ENCODE measurements at regions not wholly inside any gene's neighbourhood (a gene's known extent, or its start where the extent isn't known, plus 50 kb on each side); places are given as distances from the start of the nearest gene placed in this dataset.

DNA sequence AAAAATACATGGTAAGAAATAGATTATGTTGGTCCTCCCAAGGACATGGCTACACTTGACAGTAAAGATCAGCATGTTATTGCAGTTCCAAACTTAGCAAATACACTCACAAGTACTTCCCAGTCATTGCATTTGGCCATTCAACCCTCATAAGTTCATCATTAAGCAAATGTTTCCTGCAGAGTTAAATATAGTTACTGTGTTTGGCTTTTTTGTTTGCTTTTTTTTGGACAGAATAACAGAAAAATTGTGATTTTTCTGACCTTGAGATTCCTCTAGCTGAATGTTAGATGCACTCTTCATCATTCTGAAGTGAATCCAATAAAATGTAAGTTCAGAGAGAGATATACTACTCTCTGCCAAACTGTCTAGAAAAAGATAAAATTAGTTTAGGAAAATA, 295.3 kb downstream of the GPD2 start:
- DNase-seq = no peak
- H3K9me3 ChIP-seq = no peaks in the 10 kb centered on the region
- no peaks in the 10 kb centered on the region for H3K27me3 ChIP-seq
- H3K36me3 ChIP-seq = no peaks in the 10 kb centered on the region
- TF ChIP-seq, protein P1, sequence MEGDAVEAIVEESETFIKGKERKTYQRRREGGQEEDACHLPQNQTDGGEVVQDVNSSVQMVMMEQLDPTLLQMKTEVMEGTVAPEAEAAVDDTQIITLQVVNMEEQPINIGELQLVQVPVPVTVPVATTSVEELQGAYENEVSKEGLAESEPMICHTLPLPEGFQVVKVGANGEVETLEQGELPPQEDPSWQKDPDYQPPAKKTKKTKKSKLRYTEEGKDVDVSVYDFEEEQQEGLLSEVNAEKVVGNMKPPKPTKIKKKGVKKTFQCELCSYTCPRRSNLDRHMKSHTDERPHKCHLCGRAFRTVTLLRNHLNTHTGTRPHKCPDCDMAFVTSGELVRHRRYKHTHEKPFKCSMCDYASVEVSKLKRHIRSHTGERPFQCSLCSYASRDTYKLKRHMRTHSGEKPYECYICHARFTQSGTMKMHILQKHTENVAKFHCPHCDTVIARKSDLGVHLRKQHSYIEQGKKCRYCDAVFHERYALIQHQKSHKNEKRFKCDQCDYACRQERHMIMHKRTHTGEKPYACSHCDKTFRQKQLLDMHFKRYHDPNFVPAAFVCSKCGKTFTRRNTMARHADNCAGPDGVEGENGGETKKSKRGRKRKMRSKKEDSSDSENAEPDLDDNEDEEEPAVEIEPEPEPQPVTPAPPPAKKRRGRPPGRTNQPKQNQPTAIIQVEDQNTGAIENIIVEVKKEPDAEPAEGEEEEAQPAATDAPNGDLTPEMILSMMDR (IDR thresholded peaks at IDR 0.05) = no peak
- TF ChIP-seq POLR2A (IDR thresholded peaks at IDR 0.05) = no peak
- no peak overlapping the region for H3K27ac ChIP-seq
- H3K4me3 ChIP-seq = no peak overlapping the region
- intact Hi-C loops (cut with DNase I; ENCODE audit: low total_unique reads) = no loop called here
- H3K4me1 ChIP-seq = no peaks in the 10 kb centered on the region

- Histone ChIP-seq H3K4me1 (no peaks in the 10 kb centered on the region), H3K4me3 (no peak overlapping the region), H3K27ac (no peak overlapping the region), H3K9me3 (no peaks in the 10 kb centered on the region), H3K27me3 (no peaks in the 10 kb centered on the region), H3K36me3 (no peaks in the 10 kb centered on the region)
- no peak for DNase-seq
- intact Hi-C loops (cut with DNase I; ENCODE audit: low total_unique reads) = no loop called here
- no peak for TF ChIP-seq POLR2A (IDR thresholded peaks at IDR 0.05)
Observed at GRCh38 chr2:156736950-156737349, 300.8 kb downstream of the GPD2 start.

GRCh38 chr2:156739301-156739700, 303.1 kb downstream of the GPD2 start:
- intact Hi-C loops (cut with DNase I; ENCODE audit: low total_unique reads) = no loop called here
- Histone ChIP-seq H3K36me3 (no peaks in the 10 kb centered on the region), H3K4me1 (no peaks in the 10 kb centered on the region), H3K27ac (no peak overlapping the region), H3K27me3 (no peaks in the 10 kb centered on the region), H3K4me3 (no peak overlapping the region), H3K9me3 (no peaks in the 10 kb centered on the region)
- DNase-seq = no peak
- TF ChIP-seq, protein P1 (IDR thresholded peaks at IDR 0.05) = no peak
- TF ChIP-seq POLR2A (IDR thresholded peaks at IDR 0.05) = no peak

DNA sequence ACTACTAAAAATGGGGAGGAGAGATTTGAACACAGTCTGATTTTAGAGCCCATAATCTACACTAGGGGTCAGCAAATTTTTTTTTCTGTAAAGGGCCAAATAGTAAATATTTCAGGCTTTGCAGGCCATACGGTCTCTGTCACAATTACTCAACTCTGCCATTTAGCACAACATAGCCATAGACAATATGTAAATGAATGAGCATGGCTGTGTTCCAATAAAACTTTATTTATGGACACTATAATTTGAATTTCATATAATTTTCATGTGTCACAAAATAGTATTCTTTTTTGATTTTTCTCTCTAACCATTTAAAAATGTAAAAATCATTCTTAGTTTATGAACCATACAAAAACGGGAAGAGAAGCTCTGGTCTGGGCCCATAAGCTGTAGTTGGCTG, 309.4 kb downstream of the GPD2 start:
- Histone ChIP-seq H3K27ac (no peak overlapping the region), H3K4me1 (no peaks in the 10 kb centered on the region), H3K4me3 (no peak overlapping the region), H3K9me3 (no peaks in the 10 kb centered on the region), H3K27me3 (no peaks in the 10 kb centered on the region), H3K36me3 (no peaks in the 10 kb centered on the region)
- intact Hi-C loops (cut with DNase I; ENCODE audit: low total_unique reads) = no loop called here
- TF ChIP-seq POLR2A (IDR thresholded peaks at IDR 0.05) = no peak
- TF ChIP-seq, protein P1 (IDR thresholded peaks at IDR 0.05) = no peak
- DNase-seq = no peak

DNA sequence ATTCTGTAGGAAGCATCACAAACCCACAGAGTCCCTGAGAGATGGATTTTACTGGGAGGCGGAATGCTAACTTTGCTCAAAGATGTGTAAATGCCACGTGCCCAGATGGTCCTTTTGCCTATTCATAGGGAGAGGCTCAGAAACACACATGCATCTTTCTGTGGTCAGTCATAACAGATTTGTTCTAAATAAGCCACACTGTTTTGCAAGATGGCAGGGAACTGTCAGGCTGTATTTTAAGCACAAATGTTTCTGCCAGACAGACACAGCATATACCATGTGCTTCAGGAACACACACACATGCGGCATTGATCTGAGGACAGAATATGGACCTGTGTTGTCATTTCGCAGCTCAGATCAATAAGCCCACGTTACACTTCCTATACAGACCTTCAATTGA, 312.0 kb downstream of the GPD2 start:
- Histone ChIP-seq H3K36me3 (no peaks in the 10 kb centered on the region), H3K4me1 (no peaks in the 10 kb centered on the region), H3K27ac (no peak overlapping the region), H3K27me3 (no peaks in the 10 kb centered on the region), H3K4me3 (no peak overlapping the region), H3K9me3 (no peaks in the 10 kb centered on the region)
- intact Hi-C loops (cut with DNase I; ENCODE audit: low total_unique reads) = no loop called here
- TF ChIP-seq, protein P1 (IDR thresholded peaks at IDR 0.05) = no peak
- no peak for TF ChIP-seq POLR2A (IDR thresholded peaks at IDR 0.05)
- DNase-seq = no peak

DNA sequence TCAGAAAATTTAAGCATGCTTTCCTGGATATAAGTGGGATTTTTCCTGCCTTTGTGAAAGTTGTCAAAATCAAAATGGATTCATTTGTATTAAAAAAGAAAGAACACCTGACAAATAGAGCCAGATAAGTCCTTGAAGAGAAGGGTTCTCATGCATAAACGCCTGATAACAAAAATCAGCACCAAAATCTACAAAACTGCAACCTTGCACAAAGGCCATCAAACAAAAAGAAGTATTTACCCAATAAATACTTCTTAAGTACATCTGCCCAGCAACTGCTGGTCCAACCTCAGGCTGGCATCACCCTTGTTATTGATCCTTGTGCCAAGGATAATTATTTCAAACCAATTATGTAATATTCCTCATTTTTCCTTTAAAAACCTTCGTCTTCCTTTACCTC, 315.9 kb downstream of the GPD2 start:
- DNase-seq = no peak
- Histone ChIP-seq H3K27me3 (no peaks in the 10 kb centered on the region), H3K4me3 (no peak overlapping the region), H3K9me3 (no peaks in the 10 kb centered on the region), H3K4me1 (no peaks in the 10 kb centered on the region), H3K36me3 (no peaks in the 10 kb centered on the region), H3K27ac (no peak overlapping the region)
- intact Hi-C loops (cut with DNase I; ENCODE audit: low total_unique reads) = no loop called here
- TF ChIP-seq, protein P1 (IDR thresholded peaks at IDR 0.05) = no peak
- no peak for TF ChIP-seq POLR2A (IDR thresholded peaks at IDR 0.05)

Measured in uterus (tissue), 3 donors.